Adrenal gland (tissue), 5 donors: ENCODE measurements at regions not wholly inside any gene's neighbourhood (a gene's known extent, or its start where the extent isn't known, plus 50 kb on each side); places are given as distances from the start of the nearest gene placed in this dataset.

Source experiments
- CTCF ChIP-seq, 6 experiments: fragments of 450-650 bp in 4 of 6; fragments of 200-600 bp in 2 of 6; sonication (generic) in 1 of 6; IDR thresholded peaks; 1 replicate in 5 of 6; 2 replicates in 1 of 6; pipeline versions ENCODE4 v1.5.1 to v1.8.0; 2016 to 2021; ENCODE audit warnings: antibody characterized with exemption in 6 of 6, mild to moderate bottlenecking in 2 of 6, moderate library complexity in 1 of 6
- POLR2A ChIP-seq, 2 donors: fragments of 450-650 bp; IDR thresholded peaks; one replicate each; pipeline ENCODE4 v1.6.1; 2017; ENCODE audit warnings: antibody characterized with exemption in 2 of 2, mild to moderate bottlenecking in 2 of 2, moderate library complexity in 1 of 2
- donor health status: DM: no; HTN: no; CAD: no.

- no peak for TF ChIP-seq POLR2A (IDR thresholded peaks at IDR 0.05)
- TF ChIP-seq CTCF (IDR thresholded peaks at IDR 0.05) = no peak
Measured at GRCh38 chr13:75160984-75161383, 321.0 kb downstream of the TBC1D4 start.
